Fibroblast of lung (primary cell): ENCODE measurements at regions not wholly inside any gene's neighbourhood (a gene's known extent, or its start where the extent isn't known, plus 50 kb on each side); places are given as distances from the start of the nearest gene placed in this dataset.
"Not testable (repeated sequence)": the region's sequence is repeated elsewhere in the genome, so short reads cannot be mapped to it uniquely, and the experiment has no call there.

Experiments used
- DNase-seq, 2 donors: peaks; one replicate each; pipeline versions ENCODE4 v3.0.0 to v3.0.0-alpha.2; 2010; ENCODE audit warnings: low read depth in 2 of 2
- H2AFZ ChIP-seq: 2 replicates; pipeline ENCODE4 v1.5.1; 2012; ENCODE audit warnings: low read length, control low read depth, inconsistent platforms
- H3K27ac ChIP-seq: 2 replicates; pipeline ENCODE4 v1.5.1; 2011; ENCODE audit warnings: low read length, control low read depth; ENCODE audit not compliant: insufficient read depth
- H3K27me3 ChIP-seq: 2 replicates; pipeline ENCODE4 v1.5.1; 2011; ENCODE audit warnings: mild to moderate bottlenecking, low read length; ENCODE audit not compliant: control insufficient read depth, insufficient read depth
- H3K36me3 ChIP-seq: 2 replicates; pipeline ENCODE4 v1.5.1; 2011; ENCODE audit warnings: low read length; ENCODE audit not compliant: control insufficient read depth, insufficient read depth
- H3K4me1 ChIP-seq: 2 replicates; pipeline ENCODE4 v1.5.1; 2011; ENCODE audit warnings: low read length; ENCODE audit not compliant: control insufficient read depth, insufficient read depth; ENCODE audit errors: extremely low read depth
- H3K4me2 ChIP-seq: 2 replicates; pipeline ENCODE4 v1.5.1; 2011; ENCODE audit warnings: low read length, control low read depth; ENCODE audit not compliant: insufficient read depth; ENCODE audit errors: extremely low read depth
- H3K4me3 ChIP-seq, 4 experiments: fragments of 200-600 bp in 1 of 4; sonication (generic) in 1 of 4; replicated peaks in 1 of 4; 2 replicates each; pipeline ENCODE4 v1.5.1; 2011 to 2016; ENCODE audit warnings: low read length in 4 of 4, low read depth in 3 of 4, mild to moderate bottlenecking in 3 of 4, control low read depth in 2 of 4, inconsistent platforms in 1 of 4, mixed read lengths in 1 of 4; ENCODE audit not compliant: insufficient read depth in 1 of 4; ENCODE audit errors: control extremely low read depth in 1 of 4
- H3K79me2 ChIP-seq: 2 replicates; pipeline ENCODE4 v1.5.1; 2012; ENCODE audit warnings: mild to moderate bottlenecking, low read length, inconsistent platforms; ENCODE audit not compliant: control insufficient read depth, insufficient read depth
- H3K9ac ChIP-seq: 2 replicates; pipeline ENCODE4 v1.5.1; 2011; ENCODE audit warnings: mild to moderate bottlenecking, low read length, control low read depth; ENCODE audit not compliant: insufficient read depth
- H3K9me3 ChIP-seq: 2 replicates; pipeline ENCODE4 v1.5.1; 2012; ENCODE audit warnings: low read depth, low read length; ENCODE audit not compliant: control insufficient read depth, insufficient read depth
- H4K20me1 ChIP-seq: 2 replicates; pipeline ENCODE4 v1.5.1; 2011; ENCODE audit warnings: low read length; ENCODE audit not compliant: control insufficient read depth, insufficient read depth; ENCODE audit errors: extremely low read depth
- EZH2 ChIP-seq: IDR thresholded peaks from 2 replicates; pipeline ENCODE4 v1.5.1; 2012; ENCODE audit warnings: low read length, control low read depth, mild to moderate bottlenecking; ENCODE audit errors: missing control alignments
- TF ChIP-seq, protein P1 (sequence below), 2 donors: IDR thresholded peaks in 1 of 2; conservative IDR thresholded peaks in 1 of 2; 1 replicate in 1 of 2; 2 replicates in 1 of 2; pipeline ENCODE4 v1.5.1; 2011 to 2012; ENCODE audit warnings: low read length in 2 of 2, control low read depth in 1 of 2, inconsistent platforms in 1 of 2, low read depth in 1 of 2, mild to moderate bottlenecking in 1 of 2

GRCh38 chr1:185388346-185388745, 71.3 kb upstream of the IVNS1ABP start:
- Histone ChIP-seq H2AFZ (no peak overlapping the region), H3K4me3 (no peak overlapping the region), H3K4me1 (no peaks in the 10 kb centered on the region), H3K9me3 (no peaks in the 10 kb centered on the region), H3K27ac (no peak overlapping the region), H4K20me1 (no peaks in the 10 kb centered on the region), H3K27me3 (no peaks in the 10 kb centered on the region), H3K79me2 (no peaks in the 10 kb centered on the region), H3K36me3 (no peaks in the 10 kb centered on the region), H3K4me2 (no peak overlapping the region), H3K9ac (no peak overlapping the region)
- no peak for DNase-seq
- TF ChIP-seq, protein P1, sequence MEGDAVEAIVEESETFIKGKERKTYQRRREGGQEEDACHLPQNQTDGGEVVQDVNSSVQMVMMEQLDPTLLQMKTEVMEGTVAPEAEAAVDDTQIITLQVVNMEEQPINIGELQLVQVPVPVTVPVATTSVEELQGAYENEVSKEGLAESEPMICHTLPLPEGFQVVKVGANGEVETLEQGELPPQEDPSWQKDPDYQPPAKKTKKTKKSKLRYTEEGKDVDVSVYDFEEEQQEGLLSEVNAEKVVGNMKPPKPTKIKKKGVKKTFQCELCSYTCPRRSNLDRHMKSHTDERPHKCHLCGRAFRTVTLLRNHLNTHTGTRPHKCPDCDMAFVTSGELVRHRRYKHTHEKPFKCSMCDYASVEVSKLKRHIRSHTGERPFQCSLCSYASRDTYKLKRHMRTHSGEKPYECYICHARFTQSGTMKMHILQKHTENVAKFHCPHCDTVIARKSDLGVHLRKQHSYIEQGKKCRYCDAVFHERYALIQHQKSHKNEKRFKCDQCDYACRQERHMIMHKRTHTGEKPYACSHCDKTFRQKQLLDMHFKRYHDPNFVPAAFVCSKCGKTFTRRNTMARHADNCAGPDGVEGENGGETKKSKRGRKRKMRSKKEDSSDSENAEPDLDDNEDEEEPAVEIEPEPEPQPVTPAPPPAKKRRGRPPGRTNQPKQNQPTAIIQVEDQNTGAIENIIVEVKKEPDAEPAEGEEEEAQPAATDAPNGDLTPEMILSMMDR (conservative IDR thresholded peaks at IDR 0.05 in 1 of 2, IDR thresholded peaks at IDR 0.05 in 1 of 2; ENCODE audit: low read depth in 1 of 2, low read length in 2 of 2), result no peak
- TF ChIP-seq EZH2, result no peak

- H3K4me2 ChIP-seq, result no peak overlapping the region
- DNase-seq, result no peak
- H3K4me3 ChIP-seq, result no peak overlapping the region
- H3K4me1 ChIP-seq, result no peaks in the 10 kb centered on the region
- no peaks in the 10 kb centered on the region for H3K36me3 ChIP-seq
- no peak overlapping the region for H3K27ac ChIP-seq
- H3K9ac ChIP-seq, result no peak overlapping the region
- H3K9me3 ChIP-seq, result no peaks in the 10 kb centered on the region
- H2AFZ ChIP-seq, result no peak overlapping the region
- H4K20me1 ChIP-seq, result no peaks in the 10 kb centered on the region
- H3K79me2 ChIP-seq, result no peaks in the 10 kb centered on the region
- no peaks in the 10 kb centered on the region for H3K27me3 ChIP-seq
- TF ChIP-seq, protein P1 (conservative IDR thresholded peaks at IDR 0.05 in 1 of 2, IDR thresholded peaks at IDR 0.05 in 1 of 2; ENCODE audit: low read depth in 1 of 2, low read length in 2 of 2), result no peak
- TF ChIP-seq EZH2, result no peak
These were observed 68.9 kb upstream of the IVNS1ABP start for GRCh38 chr1:185385991-185386390.

- DNase-seq, H3K9ac ChIP-seq, H3K9me3 ChIP-seq, H3K27me3 ChIP-seq, H3K79me2 ChIP-seq, H3K4me3 ChIP-seq, H3K4me1 ChIP-seq, H2AFZ ChIP-seq, H4K20me1 ChIP-seq, H3K36me3 ChIP-seq, H3K27ac ChIP-seq, H3K4me2 ChIP-seq: not testable (repeated sequence)
These were observed 66.8 kb upstream of the IVNS1ABP start for GRCh38 chr1:185383805-185384204.
